Heart left ventricle (tissue), 16 donors: ENCODE measurements at regions not wholly inside any gene's neighbourhood (a gene's known extent, or its start where the extent isn't known, plus 50 kb on each side); places are given as distances from the start of the nearest gene placed in this dataset.
A peak's percentile ranks its signal among the peaks of the same experiment; 100 is the strongest.

Experiments
- ATAC-seq, 4 donors: fragments of 200-7000 bp; cut with Tn5 transposase; one replicate each; pipeline ENCODE4 v1.9.1; 2020 to 2022; ENCODE audit warnings: moderate library complexity in 4 of 4, mild to moderate bottlenecking in 3 of 4, moderate number of reproducible peaks in 1 of 4
- DNase-seq, 5 donors: peaks; one replicate each; pipeline ENCODE4 v3.0.0-alpha.2; 2020
- H3K27ac ChIP-seq, 12 donors: fragments of 200-600 bp; sonication (generic) in 4 of 12; one replicate each; pipeline versions ENCODE4 v1.5.0 to v1.8.0; 2016 to 2022; ENCODE audit warnings: mild to moderate bottlenecking in 2 of 12
- H3K27me3 ChIP-seq, 9 donors: fragments of 200-600 bp; sonication (generic) in 2 of 9; one replicate each; pipeline versions ENCODE4 v1.5.1 to v1.8.0; 2016 to 2022; ENCODE audit warnings: mild to moderate bottlenecking in 3 of 9
- H3K36me3 ChIP-seq, 9 donors: fragments of 200-600 bp; sonication (generic) in 2 of 9; one replicate each; pipeline versions ENCODE4 v1.5.0 to v1.8.0; 2018 to 2022; ENCODE audit warnings: mild to moderate bottlenecking in 2 of 9
- H3K4me1 ChIP-seq, 12 donors: fragments of 200-600 bp; sonication (generic) in 4 of 12; one replicate each; pipeline versions ENCODE4 v1.5.0 to v1.8.0; 2016 to 2022; ENCODE audit warnings: mild to moderate bottlenecking in 3 of 12
- H3K4me3 ChIP-seq, 12 donors: fragments of 200-600 bp; sonication (generic) in 4 of 12; one replicate each; pipeline versions ENCODE4 v1.5.0 to v1.8.0; 2017 to 2022; ENCODE audit warnings: mild to moderate bottlenecking in 9 of 12, moderate library complexity in 4 of 12
- H3K9me3 ChIP-seq, 12 donors: fragments of 200-600 bp; sonication (generic) in 4 of 12; one replicate each; pipeline versions ENCODE4 v1.5.0 to v1.8.0; 2016 to 2022; ENCODE audit warnings: mild to moderate bottlenecking in 1 of 12
- CTCF ChIP-seq, 12 donors: fragments of 200-600 bp; sonication (generic) in 4 of 12; IDR thresholded peaks; one replicate each; pipeline versions ENCODE4 v1.5.0 to v1.8.0; 2018 to 2022; ENCODE audit warnings: antibody characterized with exemption in 12 of 12, mild to moderate bottlenecking in 5 of 12
- POLR2A ChIP-seq, 2 donors: fragments of 450-650 bp; IDR thresholded peaks; one replicate each; pipeline ENCODE4 v1.6.1; 2017; ENCODE audit warnings: antibody characterized with exemption in 2 of 2, mild to moderate bottlenecking in 2 of 2, moderate library complexity in 2 of 2
- WGBS, 4 donors: extraction: QIAGEN DNeasy Blood & Tissue Kit in 2 of 4; methylation state at CpG; one replicate each; pipeline versions ENCODE4 v1.1.5 to v1.1.7; 2013 to 2018; 5-methylcytosine and 5-hydroxymethylcytosine counted together
- intact Hi-C, 10 donors: fragments of 100-400 bp; cut with DNase I; formaldehyde crosslinking; loops; one replicate each; pipeline versions ENCODE4 v1.11.1 to v1.14.2; 2022
- donor health status: ischemic (EF 13 %, LVEDD 7.1; RV severe dilation, severe dysfunction).
- donor health status: healthy with polysubstance abuse.
- donor health status: DM: no; HTN: yes; CAD: no.
- donor health status: DM: no; HTN: no; CAD: no.
- donor health status: ischemic (EF 25% LVEDD 6.9; RV normal size, moderate dysfunction).
- donor health status: ischemic (EF 25% LVEDD 5.7; RV mildly dilated, moderate dysfunction).
- donor health status: healthy.
- donor health status: DM: yes; HTN: yes; CAD: no.
- donor health status: ischemic (EF 35%, LVEDD 5.7; RV mildly dilated, moderate dysfunction).
- donor health status: nonischemic (EF 11% LVEDD 7.7; RV severe dilation, severe dysfunction).
- donor health status: DM: yes; HTN: yes; CAD: no.
- donor health status: PGD.
- donor health status: ischemic (EF 29% LVEDD 5.4; RV normal size, mild dysfunction).
- donor health status: nonischemic (EF 23%, LVEDD 6.1; RV moderate dilation, normal function).

GRCh38 chr5:3351581-3352442, 243.8 kb upstream of the IRX1 start:
- no peak overlapping the region for H3K27ac ChIP-seq
- H3K27me3 ChIP-seq: peaks cover 0 to 3% (median 0%) of the 10 kb centered on the region in 9 donors
- WGBS, 4 donors: 64 to 74% (median 69%) methylated on average over 9 to 10 of the region's 10 CpGs
- peak in 1 of 4 donors; percentile 49 for ATAC-seq
- intact Hi-C loops: no loop called here
- TF ChIP-seq CTCF (IDR thresholded peaks at IDR 0.05) (no peak), POLR2A (IDR thresholded peaks at IDR 0.05) (no peak)
- no peaks in the 10 kb centered on the region for H3K9me3 ChIP-seq
- H3K4me3 ChIP-seq: no peak overlapping the region
- no peaks in the 10 kb centered on the region for H3K36me3 ChIP-seq
- no peaks in the 10 kb centered on the region for H3K4me1 ChIP-seq
- DNase-seq: no peak

- DNase-seq (no peak), ATAC-seq (no peak)
Measured at GRCh38 chr5:3350781-3351180, 244.9 kb upstream of the IRX1 start.

GRCh38 chr5:3349704-3350565, 245.7 kb upstream of the IRX1 start:
- no peak overlapping the region for H3K27ac ChIP-seq
- no peak for DNase-seq
- peaks cover 0 to 3% (median 0%) of the 10 kb centered on the region in 9 donors for H3K27me3 ChIP-seq
- intact Hi-C loops: no loop called here
- H3K4me3 ChIP-seq: no peak overlapping the region
- ATAC-seq: peak in 1 of 4 donors; percentile 22
- H3K9me3 ChIP-seq: no peaks in the 10 kb centered on the region
- TF ChIP-seq CTCF (IDR thresholded peaks at IDR 0.05): no peak
- TF ChIP-seq POLR2A (IDR thresholded peaks at IDR 0.05): no peak
- WGBS, 4 donors: 90 to 95% (median 93%) methylated on average over 10 of the region's 10 CpGs
- H3K36me3 ChIP-seq: no peaks in the 10 kb centered on the region
- no peaks in the 10 kb centered on the region for H3K4me1 ChIP-seq

More at GRCh38 chr5:3350781-3351180, 244.9 kb upstream of the IRX1 start:
- H3K27me3 ChIP-seq: peaks cover 0 to 3% (median 0%) of the 10 kb centered on the region in 9 donors
- 86 to 92% (median 91%) methylated on average over 5 of the region's 5 CpGs for WGBS, 4 donors
- intact Hi-C loops: no loop called here
- no peak overlapping the region for H3K4me3 ChIP-seq
- H3K4me1 ChIP-seq: no peaks in the 10 kb centered on the region
- no peaks in the 10 kb centered on the region for H3K9me3 ChIP-seq
- no peaks in the 10 kb centered on the region for H3K36me3 ChIP-seq
- TF ChIP-seq CTCF (IDR thresholded peaks at IDR 0.05) (no peak), POLR2A (IDR thresholded peaks at IDR 0.05) (no peak)
- no peak overlapping the region for H3K27ac ChIP-seq
